IgD-negative memory B cell (primary cell): ENCODE measurements at regions not wholly inside any gene's neighbourhood (a gene's known extent, or its start where the extent isn't known, plus 50 kb on each side); places are given as distances from the start of the nearest gene placed in this dataset.

Experiments
- H3K27ac Mint-ChIP-seq, 3 donors: one replicate each; pipeline ENCODE4 v1.8.0; 2020 to 2022; ENCODE audit warnings: mild to moderate bottlenecking in 3 of 3, mixed read lengths in 3 of 3, moderate library complexity in 1 of 3
- H3K27me3 Mint-ChIP-seq: one replicate; pipeline ENCODE4 v1.8.0; 2021; ENCODE audit warnings: mixed read lengths
- H3K36me3 Mint-ChIP-seq: one replicate; pipeline ENCODE4 v1.8.0; 2020; ENCODE audit warnings: mild to moderate bottlenecking, mixed read lengths
- H3K4me1 Mint-ChIP-seq, 3 donors: one replicate each; pipeline ENCODE4 v1.8.0; 2020 to 2022; ENCODE audit warnings: mixed read lengths in 3 of 3, mild to moderate bottlenecking in 1 of 3
- H3K4me3 Mint-ChIP-seq, 4 donors: one replicate each; pipeline ENCODE4 v1.8.0; 2020 to 2022; ENCODE audit warnings: mild to moderate bottlenecking in 4 of 4, mixed read lengths in 4 of 4, moderate library complexity in 3 of 4
- H3K9me3 Mint-ChIP-seq, 3 donors: one replicate each; pipeline ENCODE4 v1.8.0; 2020 to 2021; ENCODE audit warnings: mixed read lengths in 3 of 3, mild to moderate bottlenecking in 1 of 3

DNA sequence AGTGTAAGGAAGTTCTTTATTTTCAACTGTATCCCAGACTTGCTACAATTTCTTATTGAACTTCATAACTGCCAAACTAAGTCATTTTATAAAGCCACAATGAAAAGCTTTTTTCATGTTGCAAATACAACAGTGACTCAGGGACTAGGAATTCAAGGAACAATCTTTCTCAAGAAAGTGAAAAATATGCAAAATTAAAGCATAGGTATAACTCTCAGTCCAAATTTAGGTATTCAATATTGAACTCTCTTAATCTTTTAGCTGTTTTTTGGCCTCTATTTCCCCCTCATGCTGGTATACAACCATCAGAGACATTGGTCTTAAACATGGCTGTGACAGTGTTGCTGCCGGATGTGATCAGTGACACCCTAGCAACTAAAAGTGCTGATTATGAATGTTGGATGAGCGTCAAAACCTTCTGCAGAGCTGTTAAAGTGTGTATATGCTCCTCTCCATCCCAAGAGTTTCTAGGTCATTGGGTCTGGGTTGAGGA, 476.9 kb downstream of the ZNF385D start:
- Mint-ChIP-seq H3K9me3 (peaks cover 0 to 9% (median 2%) of the 10 kb centered on the region in 3 donors), H3K4me1 (no peaks in the 10 kb centered on the region), H3K36me3 (no peaks in the 10 kb centered on the region), H3K27ac (no peak overlapping the region), H3K27me3 (no peaks in the 10 kb centered on the region), H3K4me3 (no peak overlapping the region)

DNA sequence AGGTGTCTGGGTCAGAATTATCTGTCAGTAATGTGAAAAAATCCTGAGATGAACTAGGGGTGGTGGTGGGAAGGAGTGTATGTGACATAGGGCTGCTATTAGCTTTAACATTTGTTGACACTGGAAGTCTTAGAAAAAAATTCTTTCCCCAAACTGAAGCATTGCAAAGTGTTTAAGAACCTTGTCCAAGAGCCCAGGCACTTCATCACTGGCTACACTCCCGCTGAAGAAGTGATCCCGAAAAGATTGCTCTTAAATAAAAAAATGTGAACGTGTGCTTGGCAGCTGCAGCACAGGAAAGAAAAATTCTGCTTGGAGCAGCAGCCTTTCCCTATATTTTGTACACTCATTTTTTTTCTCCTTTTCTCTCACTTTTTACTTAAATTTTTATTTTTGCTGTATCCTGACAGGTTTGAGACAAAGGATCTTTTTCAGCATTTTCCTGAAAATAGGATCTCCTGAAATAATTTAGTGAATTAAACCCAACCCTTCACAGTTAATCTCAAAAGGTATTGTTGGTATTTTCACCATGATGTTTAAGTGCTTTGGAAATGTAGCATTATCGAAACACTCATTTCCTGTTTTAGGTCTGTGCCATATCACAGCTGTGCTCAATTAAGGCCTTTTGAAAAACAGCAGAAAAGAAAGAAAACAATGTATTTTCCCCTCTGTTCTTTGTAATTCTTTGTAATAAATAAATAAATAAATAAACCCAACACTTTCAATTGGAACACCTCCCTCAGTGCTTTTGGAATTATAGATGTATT, 477.6 kb downstream of the ZNF385D start:
- H3K27ac Mint-ChIP-seq = no peak overlapping the region

DNA sequence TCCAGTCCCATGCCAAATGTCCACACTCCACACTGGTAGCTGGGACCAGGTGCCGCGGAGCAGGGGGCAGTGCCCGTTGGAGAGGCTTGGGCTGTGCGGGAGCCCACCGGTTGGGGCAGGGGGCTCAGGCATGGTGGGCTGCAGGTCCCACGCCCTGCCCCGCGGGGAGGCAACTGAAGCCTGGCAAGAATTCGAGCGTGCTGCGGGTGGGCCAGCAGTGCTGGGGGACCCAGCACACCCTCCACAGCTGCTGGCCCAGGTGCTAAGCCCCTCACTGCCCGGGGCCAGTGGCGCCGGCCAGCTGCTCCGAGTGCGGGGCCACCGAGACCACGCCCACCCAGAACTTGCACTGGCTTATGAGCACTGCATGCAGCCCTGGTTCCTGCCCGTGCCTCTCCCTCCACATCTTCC, 479.4 kb downstream of the ZNF385D start:
- Mint-ChIP-seq H3K27me3 (no peaks in the 10 kb centered on the region), H3K4me3 (no peak overlapping the region), H3K4me1 (no peaks in the 10 kb centered on the region), H3K36me3 (no peaks in the 10 kb centered on the region), H3K27ac (no peak overlapping the region), H3K9me3 (peaks cover 0 to 11% (median 2%) of the 10 kb centered on the region in 3 donors)

More for the DNA sequence above, 477.6 kb downstream of the ZNF385D start:
- H3K4me1 Mint-ChIP-seq = no peaks in the 10 kb centered on the region
- H3K36me3 Mint-ChIP-seq = no peaks in the 10 kb centered on the region
- peaks cover 0 to 5% (median 2%) of the 10 kb centered on the region in 3 donors for H3K9me3 Mint-ChIP-seq
- H3K4me3 Mint-ChIP-seq = no peak overlapping the region
- H3K27me3 Mint-ChIP-seq = no peaks in the 10 kb centered on the region

DNA sequence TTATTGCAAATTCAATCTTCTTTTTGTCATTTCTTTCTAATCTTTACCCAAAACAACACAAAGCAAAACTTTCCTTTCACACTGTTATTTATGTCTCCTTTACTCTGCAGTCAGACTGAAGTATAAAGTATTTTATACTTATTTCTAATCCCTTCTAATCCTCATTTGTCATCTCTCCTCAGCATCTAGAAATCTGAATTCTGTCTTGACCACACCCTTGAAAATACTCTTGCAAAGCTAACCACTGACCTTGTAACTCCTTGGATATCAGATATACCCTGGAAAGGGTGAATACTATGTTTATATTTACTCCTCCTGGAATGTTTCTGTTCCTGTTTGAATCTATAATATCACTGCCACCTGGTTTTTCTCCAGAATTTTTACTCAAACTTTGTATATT, 481.1 kb downstream of the ZNF385D start:
- Mint-ChIP-seq H3K27me3 (no peaks in the 10 kb centered on the region), H3K9me3 (peaks cover 0 to 5% (median 2%) of the 10 kb centered on the region in 3 donors), H3K4me1 (no peaks in the 10 kb centered on the region), H3K4me3 (no peak overlapping the region), H3K36me3 (no peaks in the 10 kb centered on the region), H3K27ac (no peak overlapping the region)

DNA sequence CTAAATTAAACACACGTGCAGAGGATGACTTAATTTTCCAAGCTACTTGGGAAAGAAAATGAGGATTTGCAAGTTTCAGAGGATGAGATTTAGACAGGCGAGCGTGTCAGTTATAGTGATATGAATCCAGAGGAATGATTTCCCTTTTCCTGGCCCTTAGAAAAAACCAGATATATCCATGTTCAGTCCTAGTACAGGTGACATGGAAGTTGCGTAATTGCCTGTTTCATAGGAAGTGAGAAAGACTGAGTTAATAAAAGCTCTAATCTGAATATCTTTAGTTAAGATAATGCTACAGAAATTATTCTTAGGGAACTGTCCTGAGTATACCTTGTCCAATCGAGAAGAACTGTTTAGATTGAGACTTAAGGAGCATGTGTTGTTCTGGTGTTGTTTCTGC, 490.5 kb downstream of the ZNF385D start:
- Mint-ChIP-seq H3K4me1 (no peaks in the 10 kb centered on the region), H3K27me3 (no peaks in the 10 kb centered on the region), H3K4me3 (no peak overlapping the region), H3K36me3 (no peaks in the 10 kb centered on the region), H3K9me3 (peaks cover 0 to 6% (median 4%) of the 10 kb centered on the region in 3 donors), H3K27ac (no peak overlapping the region)

DNA sequence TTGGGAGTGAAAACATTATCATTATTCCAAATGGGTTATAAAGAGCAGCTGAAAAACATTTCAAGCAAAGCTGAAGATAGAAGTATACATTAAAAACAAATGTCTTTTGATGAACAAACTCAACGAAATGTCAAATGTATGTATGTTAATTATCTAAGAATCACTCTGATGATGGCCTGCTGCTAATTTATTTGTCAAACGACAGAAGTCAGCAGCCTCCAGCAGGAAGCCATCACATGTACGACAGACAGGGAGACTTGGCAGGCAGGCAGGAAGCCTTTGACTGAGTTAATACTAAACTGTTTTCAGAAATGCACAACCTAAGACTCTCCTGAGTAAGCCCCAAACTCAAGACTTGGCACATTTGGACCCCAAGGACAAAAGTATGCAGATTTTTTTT, 491.1 kb downstream of the ZNF385D start:
- no peaks in the 10 kb centered on the region for H3K4me1 Mint-ChIP-seq
- peaks cover 0 to 8% (median 4%) of the 10 kb centered on the region in 3 donors for H3K9me3 Mint-ChIP-seq
- H3K27me3 Mint-ChIP-seq = no peaks in the 10 kb centered on the region
- no peak overlapping the region for H3K4me3 Mint-ChIP-seq
- no peaks in the 10 kb centered on the region for H3K36me3 Mint-ChIP-seq
- H3K27ac Mint-ChIP-seq = no peak overlapping the region

DNA sequence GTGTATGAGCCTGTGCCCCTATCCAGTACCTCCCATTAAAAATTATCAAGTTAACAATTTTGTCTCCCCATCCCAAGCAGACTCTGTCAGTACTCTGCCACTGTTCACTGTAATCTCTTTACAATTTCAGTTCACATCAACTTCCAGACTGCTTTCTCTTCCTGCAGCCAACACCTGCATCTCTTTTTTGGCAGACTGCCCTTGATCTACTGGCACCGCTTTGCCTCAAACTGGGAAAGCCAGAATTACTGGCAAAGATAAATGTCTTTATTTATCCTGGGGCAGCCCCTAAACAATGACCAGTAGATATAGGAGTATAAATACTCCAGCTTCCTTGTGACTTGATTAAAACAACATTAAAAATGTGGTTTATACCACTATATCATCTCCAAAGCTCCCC, 494.1 kb downstream of the ZNF385D start:
- Mint-ChIP-seq H3K9me3 (peaks cover 0 to 10% (median 4%) of the 10 kb centered on the region in 3 donors), H3K27ac (no peak overlapping the region), H3K4me1 (no peaks in the 10 kb centered on the region), H3K27me3 (no peaks in the 10 kb centered on the region), H3K36me3 (no peaks in the 10 kb centered on the region), H3K4me3 (no peak overlapping the region)

DNA sequence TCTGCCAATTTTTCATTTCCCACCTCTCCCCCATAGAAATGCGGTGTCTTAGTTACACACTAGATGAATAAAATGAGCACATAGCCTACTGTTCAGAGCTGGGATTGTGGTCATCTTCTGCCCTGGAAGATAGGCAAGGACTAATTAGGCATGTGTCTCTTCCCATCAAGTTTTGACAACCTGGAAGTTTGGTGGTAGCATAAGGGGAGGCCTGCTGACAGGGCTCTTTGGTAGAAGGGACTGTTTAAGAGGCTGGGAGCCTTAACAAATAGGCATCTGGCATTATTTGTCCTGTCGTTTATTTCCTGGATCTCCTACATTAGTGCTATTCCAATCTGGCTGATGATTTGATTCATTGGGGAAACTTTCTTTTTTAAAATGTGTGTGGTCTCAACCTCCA, 512.3 kb downstream of the ZNF385D start:
- peaks cover 0 to under 1% (median 0%) of the 10 kb centered on the region in 3 donors for H3K4me1 Mint-ChIP-seq
- no peaks in the 10 kb centered on the region for H3K27me3 Mint-ChIP-seq
- no peak overlapping the region for H3K27ac Mint-ChIP-seq
- no peaks in the 10 kb centered on the region for H3K36me3 Mint-ChIP-seq
- H3K4me3 Mint-ChIP-seq = no peak overlapping the region
- H3K9me3 Mint-ChIP-seq = peaks cover 0 to 2% (median 2%) of the 10 kb centered on the region in 3 donors

DNA sequence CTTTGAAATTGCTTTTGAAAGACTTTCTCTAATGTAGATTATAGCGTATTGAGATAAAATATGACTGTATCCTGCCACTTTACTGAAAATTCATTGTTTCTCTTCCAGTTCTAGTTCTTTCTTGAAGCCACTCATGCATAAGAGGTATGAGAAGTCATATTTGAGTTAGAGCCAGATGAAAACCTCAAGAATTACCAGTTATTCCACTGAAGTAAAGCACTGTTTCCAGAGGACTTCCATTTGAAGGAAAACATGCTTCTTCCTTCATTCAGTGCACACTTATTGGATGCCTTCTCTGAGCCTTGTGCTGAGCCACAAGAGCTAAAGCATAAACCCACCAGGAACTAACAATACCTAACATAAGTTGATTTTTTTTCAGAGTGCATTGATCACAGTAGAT, 513.4 kb downstream of the ZNF385D start:
- no peaks in the 10 kb centered on the region for H3K27me3 Mint-ChIP-seq
- H3K9me3 Mint-ChIP-seq = peaks cover 0 to 3% (median 1%) of the 10 kb centered on the region in 3 donors
- H3K4me3 Mint-ChIP-seq = no peak overlapping the region
- peaks cover 0 to 2% (median 0%) of the 10 kb centered on the region in 3 donors for H3K4me1 Mint-ChIP-seq
- H3K27ac Mint-ChIP-seq = no peak overlapping the region
- H3K36me3 Mint-ChIP-seq = no peaks in the 10 kb centered on the region

DNA sequence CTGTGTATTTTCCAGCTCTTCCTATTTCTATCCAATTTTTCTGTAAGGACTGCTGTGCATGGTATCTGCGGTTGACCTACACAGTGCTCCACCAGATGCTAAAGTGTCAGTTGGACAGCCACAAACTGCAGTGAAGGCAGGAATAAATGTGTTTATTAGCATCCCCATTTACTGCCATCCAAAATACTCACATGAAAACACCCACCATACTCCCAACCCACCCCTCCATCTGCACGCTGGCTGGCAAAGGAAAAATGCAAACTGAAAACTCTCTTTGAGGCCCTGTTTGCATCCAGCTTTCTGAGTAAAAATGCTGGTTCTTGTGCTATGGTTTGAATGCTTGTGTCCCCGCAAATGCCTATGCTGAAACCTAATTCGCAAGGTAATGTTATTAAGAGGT, 515.5 kb downstream of the ZNF385D start:
- no peak overlapping the region for H3K27ac Mint-ChIP-seq
- no peaks in the 10 kb centered on the region for H3K36me3 Mint-ChIP-seq
- peaks cover 0 to 4% (median 4%) of the 10 kb centered on the region in 3 donors for H3K9me3 Mint-ChIP-seq
- H3K4me1 Mint-ChIP-seq = peaks cover 0 to 2% (median 0%) of the 10 kb centered on the region in 3 donors
- no peak overlapping the region for H3K4me3 Mint-ChIP-seq
- H3K27me3 Mint-ChIP-seq = no peaks in the 10 kb centered on the region

DNA sequence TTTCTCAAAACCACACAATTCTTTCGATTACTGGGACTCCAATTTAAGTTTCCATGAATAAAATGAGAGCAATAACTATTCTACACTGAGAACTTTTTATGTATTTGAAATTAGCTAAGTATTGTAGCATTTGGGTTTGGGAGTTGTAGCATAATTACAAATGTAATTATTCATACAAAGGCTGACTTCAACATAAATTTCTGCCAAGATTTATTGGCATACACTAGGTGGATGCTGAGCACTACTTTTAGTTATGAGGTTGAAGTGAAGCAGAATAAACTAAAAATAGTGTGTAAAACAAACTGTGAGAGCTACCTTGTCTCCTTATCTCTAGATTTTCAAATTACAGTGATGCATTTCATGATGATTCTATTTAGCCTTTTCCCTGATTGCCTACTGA, 516.1 kb downstream of the ZNF385D start:
- no peaks in the 10 kb centered on the region for H3K36me3 Mint-ChIP-seq
- H3K4me3 Mint-ChIP-seq = no peak overlapping the region
- no peak overlapping the region for H3K27ac Mint-ChIP-seq
- peaks cover 0 to 4% (median 4%) of the 10 kb centered on the region in 3 donors for H3K9me3 Mint-ChIP-seq
- H3K4me1 Mint-ChIP-seq = peaks cover 0 to 2% (median 0%) of the 10 kb centered on the region in 3 donors
- H3K27me3 Mint-ChIP-seq = no peaks in the 10 kb centered on the region

DNA sequence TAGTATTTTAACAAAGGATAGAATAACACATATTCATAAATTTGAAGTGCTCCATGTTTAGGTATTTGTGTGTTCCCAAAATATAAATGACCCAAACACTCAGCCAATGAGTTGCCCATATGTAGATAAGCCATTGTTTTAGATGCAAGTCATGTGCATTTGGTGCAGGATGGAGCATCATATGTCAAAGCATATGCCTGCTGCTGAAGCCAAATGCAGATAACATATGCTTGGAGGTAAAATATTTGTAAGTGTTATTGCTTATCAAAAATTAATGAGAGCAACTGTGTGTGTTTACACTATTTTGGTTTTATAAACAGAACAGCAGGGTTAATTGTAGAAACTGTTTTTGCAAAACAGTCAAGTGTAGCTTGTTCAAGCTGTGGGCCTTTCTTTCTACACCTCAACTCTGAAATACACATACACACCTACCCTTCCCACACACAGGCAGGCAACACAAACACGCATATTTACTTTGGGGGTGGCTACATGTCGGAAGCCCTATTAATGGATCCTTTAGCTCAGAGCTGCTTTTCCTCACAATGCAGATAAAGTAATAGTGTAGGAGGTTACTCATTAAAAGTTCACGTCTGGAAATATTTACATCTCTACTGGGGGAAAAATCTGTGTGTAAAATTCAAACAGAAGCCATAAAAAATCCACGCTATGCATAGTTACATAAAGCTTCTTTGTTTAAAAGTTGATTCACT, 521.4 kb downstream of the ZNF385D start:
- H3K36me3 Mint-ChIP-seq = peaks cover 3% of the 10 kb centered on the region
- H3K4me1 Mint-ChIP-seq = peaks cover 0 to 2% (median 0%) of the 10 kb centered on the region in 3 donors
- H3K27me3 Mint-ChIP-seq = no peaks in the 10 kb centered on the region
- peaks cover 0 to 6% (median 4%) of the 10 kb centered on the region in 3 donors for H3K9me3 Mint-ChIP-seq
- H3K4me3 Mint-ChIP-seq = no peak overlapping the region
- H3K27ac Mint-ChIP-seq = no peak overlapping the region

DNA sequence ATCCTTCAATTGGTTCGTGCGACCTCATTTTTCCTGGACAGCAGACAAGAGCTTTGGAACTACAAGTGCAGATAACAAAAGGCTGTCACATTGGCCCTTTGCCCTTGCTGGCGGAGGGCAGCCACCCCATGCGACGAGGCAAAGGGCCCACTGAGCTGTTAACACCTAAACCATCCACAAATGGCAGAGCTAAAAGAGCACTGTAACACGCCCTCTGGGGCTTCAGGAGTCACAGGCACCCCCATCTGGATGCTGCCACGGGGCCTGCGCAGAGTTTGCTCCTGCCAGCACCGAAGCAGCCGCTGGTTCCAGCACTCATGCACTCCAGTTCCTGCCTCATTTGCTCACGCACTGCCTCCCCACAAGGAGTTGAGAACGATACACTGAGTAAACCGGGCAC, 524.9 kb downstream of the ZNF385D start:
- peaks cover 3% of the 10 kb centered on the region for H3K36me3 Mint-ChIP-seq
- H3K4me1 Mint-ChIP-seq = peaks cover 0 to 3% (median 0%) of the 10 kb centered on the region in 3 donors
- H3K27me3 Mint-ChIP-seq = no peaks in the 10 kb centered on the region
- H3K9me3 Mint-ChIP-seq = peaks cover 0 to 2% (median 0%) of the 10 kb centered on the region in 3 donors
- no peak overlapping the region for H3K4me3 Mint-ChIP-seq
- no peak overlapping the region for H3K27ac Mint-ChIP-seq

DNA sequence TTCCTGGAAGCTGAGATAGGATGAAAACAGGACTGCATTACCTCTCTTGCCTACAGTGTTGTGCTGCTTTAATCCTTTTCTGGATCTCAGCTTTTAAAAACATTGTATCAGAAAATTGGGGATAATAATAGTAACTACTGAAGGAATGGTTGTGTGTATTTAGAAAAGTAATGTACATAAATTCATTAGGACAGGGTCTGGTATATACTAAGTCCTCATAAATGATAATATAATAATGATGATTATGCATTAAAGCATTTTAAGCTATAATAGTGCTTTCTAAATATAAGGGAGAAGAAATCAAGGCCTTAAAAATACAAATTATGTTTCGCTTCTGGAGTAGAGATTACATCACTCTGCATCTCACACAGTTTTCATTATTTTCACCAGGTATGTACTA, 530.1 kb downstream of the ZNF385D start:
- Mint-ChIP-seq H3K4me3 (no peak overlapping the region), H3K27me3 (no peaks in the 10 kb centered on the region), H3K9me3 (peaks cover 2 to 5% (median 4%) of the 10 kb centered on the region in 3 donors), H3K27ac (no peak overlapping the region), H3K36me3 (no peaks in the 10 kb centered on the region), H3K4me1 (peaks cover 0 to 3% (median 0%) of the 10 kb centered on the region in 3 donors)

DNA sequence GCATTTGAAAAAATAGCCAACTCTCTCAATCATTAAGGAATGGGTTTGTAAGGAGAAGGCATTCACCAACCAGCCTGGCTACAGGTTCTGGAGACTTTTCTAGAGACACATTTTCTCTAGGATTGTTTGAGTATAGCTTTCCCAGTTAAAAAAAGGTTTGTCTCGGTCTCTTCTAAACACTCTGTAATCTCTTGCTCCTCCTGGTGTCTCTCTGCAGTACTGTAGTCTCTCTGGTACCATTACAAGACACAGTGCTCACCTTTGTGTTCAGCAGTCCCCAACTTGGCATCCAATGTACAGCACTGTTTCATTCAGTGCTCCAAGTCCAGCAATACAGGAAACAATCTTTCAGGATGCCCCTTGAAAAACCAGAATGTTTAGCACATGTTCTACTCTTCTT, 534.4 kb downstream of the ZNF385D start:
- Mint-ChIP-seq H3K27ac (no peak overlapping the region), H3K9me3 (peaks cover 10 to 20% (median 11%) of the 10 kb centered on the region in 3 donors), H3K4me1 (no peaks in the 10 kb centered on the region), H3K4me3 (no peak overlapping the region), H3K27me3 (no peaks in the 10 kb centered on the region), H3K36me3 (peaks cover 2% of the 10 kb centered on the region)
